ENCODE measurements at regions not wholly inside any gene's neighbourhood (a gene's known extent, or its start where the extent isn't known, plus 50 kb on each side); places are given as distances from the start of the nearest gene placed in this dataset.

- intact Hi-C loops (cut with DNase I) = no loop called here
- WGBS, 2 donors = 54 to 66% methylated on average over 8 of the region's 8 CpGs
- H3K27me3 ChIP-seq = no peaks in the 10 kb centered on the region
- no peak overlapping the region for H3K27ac ChIP-seq
- DNase-seq = no peak
- no peaks in the 10 kb centered on the region for H3K36me3 ChIP-seq
- H3K4me3 ChIP-seq = no peak overlapping the region
- TF ChIP-seq POLR2A (IDR thresholded peaks at IDR 0.05) (no peak), EP300 (IDR thresholded peaks at IDR 0.05) (no peak), POLR2AphosphoS5 (IDR thresholded peaks at IDR 0.05) (no peak)
- peaks cover 0 to 18% (median 15%) of the 10 kb centered on the region in 4 donors for H3K4me1 ChIP-seq
- no peaks in the 10 kb centered on the region for H3K9me3 ChIP-seq
These were observed 216.6 kb downstream of the SH3BP4 start for GRCh38 chr2:235168174-235168979.

GRCh38 chr2:235170016-235170415 lies 218.2 kb downstream of the SH3BP4 start:
- Histone ChIP-seq H3K4me3 (no peak overlapping the region), H3K27ac (no peak overlapping the region), H3K36me3 (no peaks in the 10 kb centered on the region), H3K27me3 (no peaks in the 10 kb centered on the region), H3K9me3 (no peaks in the 10 kb centered on the region), H3K4me1 (peaks cover 0 to 18% (median 15%) of the 10 kb centered on the region in 4 donors)
- intact Hi-C loops (cut with DNase I) = no loop called here
- WGBS, 2 donors = 75 to 79% methylated on average over 3 of the region's 3 CpGs
- no peak for TF ChIP-seq CTCF (IDR thresholded peaks at IDR 0.05)
- no peak for TF ChIP-seq POLR2A (IDR thresholded peaks at IDR 0.05)
- no peak for DNase-seq

GRCh38 chr2:235170536-235171521 lies 219.0 kb downstream of the SH3BP4 start:
- Histone ChIP-seq H3K27ac (peak overlapping the region in 1 of 4 donors; percentile 9), H3K4me1 (peaks cover 0 to 18% (median 15%) of the 10 kb centered on the region in 4 donors), H3K4me3 (no peak overlapping the region), H3K9me3 (no peaks in the 10 kb centered on the region), H3K36me3 (no peaks in the 10 kb centered on the region), H3K27me3 (no peaks in the 10 kb centered on the region)
- no peak for DNase-seq
- WGBS, 2 donors = 23 to 48% methylated on average over 8 of the region's 8 CpGs
- no peak for TF ChIP-seq POLR2A (IDR thresholded peaks at IDR 0.05)
- peak in 1 of 4 experiments; percentile 11 for TF ChIP-seq CTCF (IDR thresholded peaks at IDR 0.05)
- no peak for TF ChIP-seq EP300 (IDR thresholded peaks at IDR 0.05)
- intact Hi-C loops (cut with DNase I) = no loop called here

GRCh38 chr2:235171550-235172031 lies 219.8 kb downstream of the SH3BP4 start:
- peak overlapping the region in 1 of 4 donors; percentile 9 for H3K27ac ChIP-seq
- peaks cover 0 to 18% (median 15%) of the 10 kb centered on the region in 4 donors for H3K4me1 ChIP-seq
- H3K27me3 ChIP-seq = no peaks in the 10 kb centered on the region
- peak in 3 of 4 donors; percentile 40 to 80 (median 77) for TF ChIP-seq POLR2AphosphoS5 (IDR thresholded peaks at IDR 0.05)
- TF ChIP-seq EP300 (IDR thresholded peaks at IDR 0.05) = peak in 1 of 4 donors; percentile 21
- no peak for TF ChIP-seq POLR2A (IDR thresholded peaks at IDR 0.05)
- WGBS, 2 donors = 21 to 47% methylated on average over 4 of the region's 4 CpGs
- H3K9me3 ChIP-seq = no peaks in the 10 kb centered on the region
- no peak for DNase-seq
- no peaks in the 10 kb centered on the region for H3K36me3 ChIP-seq
- H3K4me3 ChIP-seq = no peak overlapping the region
- intact Hi-C loops (cut with DNase I) = no loop called here

GRCh38 chr2:235180642-235181041 lies 228.8 kb downstream of the SH3BP4 start:
- Histone ChIP-seq H3K4me1 (no peaks in the 10 kb centered on the region), H3K27ac (no peak overlapping the region), H3K36me3 (no peaks in the 10 kb centered on the region), H3K27me3 (no peaks in the 10 kb centered on the region), H3K9me3 (no peaks in the 10 kb centered on the region), H3K4me3 (no peak overlapping the region)
- DNase-seq = no peak
- TF ChIP-seq CTCF (IDR thresholded peaks at IDR 0.05) = no peak
- no peak for TF ChIP-seq POLR2A (IDR thresholded peaks at IDR 0.05)
- TF ChIP-seq POLR2AphosphoS5 (IDR thresholded peaks at IDR 0.05) = no peak
- no peak for TF ChIP-seq EP300 (IDR thresholded peaks at IDR 0.05)
- intact Hi-C loops (cut with DNase I) = no loop called here
- WGBS, 2 donors = 94 to 96% methylated on average over 6 of the region's 6 CpGs

All from sigmoid colon (tissue), 6 donors.